ENCODE measurements at regions not wholly inside any gene's neighbourhood (a gene's known extent, or its start where the extent isn't known, plus 50 kb on each side); places are given as distances from the start of the nearest gene placed in this dataset.

DNA sequence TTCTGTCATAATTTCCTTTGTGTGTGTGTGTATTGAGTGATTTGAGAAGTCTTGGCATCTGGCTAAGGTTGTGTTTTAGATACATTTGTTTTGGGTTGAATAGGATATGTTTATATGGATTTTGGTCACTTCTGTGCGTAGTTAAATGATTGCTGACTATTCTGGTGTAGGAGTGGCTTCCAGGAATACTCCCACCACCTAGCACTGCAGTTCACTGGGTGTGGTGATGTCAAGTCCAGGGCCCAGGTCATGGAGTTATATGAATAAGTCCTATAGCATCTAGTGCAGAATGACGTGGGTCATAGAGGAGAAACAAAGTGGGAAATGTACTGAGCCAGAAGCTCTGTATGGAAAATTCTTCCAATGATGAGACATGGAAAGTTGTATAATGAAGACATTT, 465.4 kb upstream of the CCL2 start:
- DNase-seq: no peak

DNA sequence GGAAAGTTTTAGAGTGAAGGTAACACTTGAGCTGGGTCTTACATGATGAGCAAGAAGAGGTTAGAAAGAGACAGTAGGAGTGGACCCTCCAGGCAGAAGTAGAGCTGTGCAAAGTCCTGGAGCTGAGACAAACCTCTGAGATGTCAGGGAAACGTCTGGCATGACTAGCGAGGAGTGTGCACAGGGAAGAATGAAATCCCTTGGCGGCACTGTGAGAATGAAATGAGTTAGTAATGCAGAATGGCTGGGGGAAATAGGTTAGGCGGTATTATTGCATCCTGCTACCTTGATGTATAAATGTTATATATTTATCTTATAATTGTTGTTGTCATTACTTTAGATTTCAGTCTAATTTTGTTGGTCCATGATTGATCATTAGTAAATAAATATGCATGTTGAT, 457.9 kb upstream of the CCL2 start:
- no peak for DNase-seq

DNA sequence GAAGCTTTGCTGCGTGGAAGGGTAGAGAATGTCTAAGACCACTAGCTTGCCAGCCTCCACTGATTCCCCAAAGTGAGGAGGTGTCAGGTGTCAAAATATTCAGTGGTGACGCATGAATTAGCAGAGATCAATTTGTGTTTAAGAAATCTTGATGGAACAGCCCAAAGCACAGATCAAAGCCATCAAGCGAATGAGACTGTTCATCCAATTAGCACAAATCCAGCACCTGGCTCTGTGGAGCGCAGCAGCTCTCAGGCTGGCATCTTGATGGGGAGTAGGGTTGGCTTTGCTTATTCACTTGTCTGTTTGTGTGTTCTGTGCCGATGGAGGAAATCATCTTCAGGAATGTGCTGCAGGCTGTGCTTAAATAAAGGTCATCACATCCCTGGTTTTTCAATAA, 456.8 kb upstream of the CCL2 start:
- DNase-seq: no peak

DNA sequence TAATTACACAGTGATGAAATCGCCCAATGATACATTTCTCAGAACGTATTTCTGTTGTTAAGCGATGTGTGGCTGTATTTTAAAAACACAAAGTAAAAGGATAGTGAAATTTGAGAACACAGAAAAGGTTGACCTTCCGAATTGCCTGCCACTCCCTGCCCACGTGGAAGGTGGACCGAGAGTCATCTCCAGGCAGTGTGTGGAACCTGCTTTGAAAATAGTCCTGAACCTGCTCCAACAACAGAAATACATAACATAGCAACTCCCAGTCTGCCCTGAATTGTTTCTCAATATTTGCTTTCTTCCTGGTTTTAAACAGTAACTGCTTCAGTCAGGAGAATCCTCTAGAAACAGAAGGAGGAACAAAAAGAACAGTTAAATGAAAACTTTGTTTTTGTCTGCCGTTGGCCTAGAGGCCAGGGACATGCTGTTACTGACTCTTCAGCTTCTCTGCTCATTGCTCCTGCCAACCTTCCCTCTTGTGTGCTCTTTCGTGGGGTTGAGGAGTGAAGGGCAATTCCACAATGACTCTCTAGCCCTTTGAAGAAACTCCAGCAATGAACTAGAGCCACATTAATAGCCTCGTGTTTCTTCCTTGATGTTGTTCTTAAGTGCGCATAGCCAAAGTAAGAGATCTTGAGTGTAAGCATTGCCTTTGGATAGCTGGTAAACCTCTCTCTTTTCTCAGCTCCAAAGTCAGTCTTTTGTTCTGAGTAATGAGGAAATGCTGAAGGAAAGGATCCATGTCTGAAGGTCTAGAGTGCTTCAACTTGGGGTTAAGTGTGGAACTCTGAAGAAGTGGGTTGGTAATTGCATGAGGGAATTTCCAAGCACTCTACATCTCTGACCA, 452.5 kb upstream of the CCL2 start:
- DNase-seq: no peak

DNA sequence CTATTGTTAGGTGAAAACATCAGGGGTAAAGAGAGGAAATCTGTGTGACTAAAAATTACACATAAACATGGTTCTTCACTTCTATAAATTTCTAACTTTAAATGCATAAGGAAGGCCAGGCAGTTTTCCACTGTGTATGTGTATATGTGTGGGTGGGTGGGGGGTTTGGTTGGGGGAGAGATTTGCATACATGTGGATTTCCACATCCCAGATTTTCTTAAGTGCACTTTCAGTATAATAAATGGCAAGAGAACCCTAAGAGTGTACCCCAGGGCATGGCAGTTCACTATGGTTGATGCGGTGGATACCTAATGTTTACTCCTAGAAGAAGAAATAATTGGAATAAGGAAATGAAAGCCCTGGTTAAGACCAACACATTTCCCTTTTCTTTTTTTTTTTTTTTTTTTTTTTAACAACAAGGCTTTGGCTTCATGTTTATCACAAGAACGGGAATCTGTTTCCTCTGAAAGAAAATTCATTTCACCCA, 451.8 kb upstream of the CCL2 start:
- DNase-seq: no peak

DNA sequence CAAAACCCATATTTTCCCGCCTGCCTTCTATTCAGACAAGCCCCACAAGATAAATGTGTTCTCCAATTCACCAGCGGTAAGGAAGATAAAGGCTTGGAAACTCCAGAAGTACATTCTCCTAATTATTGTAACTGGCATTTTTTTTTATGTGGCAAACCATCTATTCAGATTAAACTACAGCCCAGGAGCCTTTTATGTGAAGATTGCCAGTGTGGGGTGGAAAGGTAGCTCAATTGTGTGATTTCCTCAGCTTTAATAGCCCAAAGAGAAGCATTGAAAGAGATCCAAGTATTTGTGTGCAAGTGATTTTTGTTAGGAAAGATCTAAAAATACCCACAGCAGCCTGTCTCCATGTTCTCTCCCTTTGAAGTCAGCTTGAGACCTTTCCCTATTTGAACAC, 451.4 kb upstream of the CCL2 start:
- no peak for DNase-seq

DNA sequence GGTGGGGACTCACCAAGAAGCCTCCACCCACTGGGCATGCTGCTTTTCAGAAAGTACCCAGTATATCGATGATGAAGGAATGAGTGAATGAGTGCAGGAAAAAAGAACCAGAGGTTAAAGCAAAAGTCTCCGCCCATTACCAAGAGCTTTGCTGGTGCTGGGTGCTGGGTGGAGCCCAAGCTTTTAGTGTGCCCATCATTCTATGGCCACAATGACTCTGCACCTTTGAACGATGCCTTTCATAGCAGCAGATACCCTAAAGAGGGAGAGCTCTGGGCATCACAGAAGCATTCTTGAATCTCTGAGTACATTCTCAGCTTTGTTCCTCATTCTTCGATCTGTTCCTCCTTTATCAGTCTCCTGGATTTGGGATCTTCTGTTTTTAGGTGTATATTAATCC, 450.7 kb upstream of the CCL2 start:
- no peak for DNase-seq

DNA sequence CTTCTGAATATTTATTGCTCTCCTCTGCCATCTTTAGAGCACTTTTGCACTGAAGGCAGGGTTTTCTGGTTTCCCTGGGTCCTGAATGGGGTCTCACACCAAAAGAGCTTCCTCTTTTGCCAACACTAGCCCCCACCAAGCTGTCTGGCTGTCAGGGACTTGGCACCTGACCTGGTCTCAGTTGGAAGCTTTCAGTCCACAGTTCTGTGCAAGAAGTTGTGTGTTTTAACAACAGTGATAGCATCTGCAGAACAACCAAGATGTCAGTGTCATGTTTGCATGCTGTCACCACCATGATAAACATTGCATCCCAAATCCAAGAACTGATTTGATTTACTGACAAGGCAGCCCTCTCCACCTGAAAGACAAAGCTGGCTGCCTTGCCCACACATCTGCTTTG, 448.5 kb upstream of the CCL2 start:
- DNase-seq: no peak

DNA sequence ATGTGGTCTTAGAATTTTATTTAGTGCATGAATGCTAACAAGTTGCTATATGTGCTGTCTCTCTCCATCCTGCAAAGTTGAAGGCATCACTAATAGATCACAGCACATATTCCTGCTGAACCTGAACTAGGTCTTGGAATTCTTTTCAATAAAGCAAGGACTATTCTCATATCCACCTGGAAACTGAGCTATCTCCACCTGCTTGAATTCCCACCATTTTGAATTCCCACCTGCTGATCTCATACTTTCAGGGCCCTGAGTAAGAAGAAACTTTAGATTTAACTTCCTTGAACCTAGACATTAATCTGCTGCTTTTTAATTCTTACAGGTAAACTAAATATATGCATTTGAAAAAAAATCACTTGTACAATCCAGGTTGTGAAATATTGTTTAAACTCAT, 445.3 kb upstream of the CCL2 start:
- no peak for DNase-seq

DNA sequence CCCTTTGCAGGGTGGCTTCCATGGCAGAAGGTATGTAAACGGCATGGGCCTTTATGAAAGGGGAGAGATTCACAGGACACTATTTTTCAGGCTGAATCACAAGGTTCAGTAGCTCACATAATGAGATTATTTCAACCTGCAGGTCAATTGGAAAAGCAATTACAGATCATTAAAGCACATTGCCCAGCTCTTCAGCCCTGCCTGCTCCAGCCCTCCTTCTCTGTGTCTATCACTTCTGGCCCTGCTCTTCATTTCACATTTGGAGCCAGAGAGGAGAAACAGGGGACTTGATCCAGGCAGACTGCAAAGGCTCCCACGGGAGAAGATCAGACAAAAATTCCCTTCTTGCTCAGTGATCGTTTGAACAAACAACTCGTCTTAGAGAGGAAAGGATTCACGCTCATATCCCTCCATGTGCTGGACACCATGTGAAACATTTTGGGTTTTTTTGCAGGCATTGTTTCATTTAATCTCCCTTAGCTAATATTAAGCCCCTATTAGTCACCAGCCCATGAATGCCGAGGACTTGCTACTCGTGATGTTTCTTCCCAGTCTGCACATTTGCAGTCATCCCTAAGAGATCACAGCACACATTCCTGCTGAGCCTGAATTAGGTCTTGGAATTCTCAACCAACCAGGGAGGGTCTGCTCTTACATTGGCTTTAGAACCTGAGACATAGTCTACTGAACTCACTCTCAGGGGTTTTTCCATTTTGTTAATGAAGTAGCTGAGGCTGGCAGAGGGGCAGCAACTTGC, 443.9 kb upstream of the CCL2 start:
- no peak for DNase-seq

DNA sequence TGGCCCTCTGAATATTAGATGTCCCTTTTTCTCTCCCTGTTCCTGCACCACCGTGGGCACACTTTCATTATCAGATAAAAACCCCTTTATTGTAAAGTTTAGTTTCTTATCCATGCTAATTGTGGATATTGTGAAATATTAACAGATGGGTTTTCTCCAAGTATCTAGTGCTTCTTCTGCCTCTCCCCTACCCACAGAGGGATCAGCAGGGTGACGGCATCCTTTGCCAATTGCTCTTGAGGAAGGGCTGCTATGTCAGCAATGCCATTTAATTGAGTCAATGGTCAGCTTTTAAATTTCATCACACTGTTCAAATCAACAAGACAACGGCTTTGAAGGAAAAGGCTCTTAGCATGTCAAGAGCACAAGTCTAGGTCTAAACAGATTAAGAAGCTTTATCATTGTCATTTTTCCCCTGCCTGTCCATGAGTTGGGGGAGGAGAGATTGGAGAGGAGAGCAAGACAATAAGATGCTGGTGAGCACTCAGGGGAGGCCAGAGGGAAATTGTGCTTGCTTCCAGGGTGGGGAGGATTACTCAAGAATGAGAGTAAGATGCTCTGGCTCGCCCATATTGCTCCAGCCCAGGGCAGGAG, 443.0 kb upstream of the CCL2 start:
- DNase-seq: no peak

DNA sequence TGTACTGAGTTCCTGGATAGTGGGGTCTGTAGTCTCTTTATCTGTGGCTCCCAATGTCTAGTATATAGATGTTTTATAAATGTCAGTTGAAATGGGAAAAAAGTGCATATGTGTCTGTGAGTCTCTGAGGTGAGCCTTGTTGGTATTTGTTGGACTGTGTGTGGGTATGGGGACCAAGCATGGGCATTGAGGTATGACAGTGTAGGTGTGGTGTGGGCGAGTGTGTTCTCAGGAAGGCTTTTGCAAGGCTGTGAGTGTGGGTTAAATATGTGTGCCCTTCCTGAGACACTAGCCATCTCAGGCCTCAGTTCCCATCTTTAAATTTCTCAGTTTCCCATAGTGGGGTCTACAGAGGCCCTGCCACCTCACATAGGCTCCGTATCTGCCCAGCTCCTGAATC, 440.2 kb upstream of the CCL2 start:
- no peak for DNase-seq

DNA sequence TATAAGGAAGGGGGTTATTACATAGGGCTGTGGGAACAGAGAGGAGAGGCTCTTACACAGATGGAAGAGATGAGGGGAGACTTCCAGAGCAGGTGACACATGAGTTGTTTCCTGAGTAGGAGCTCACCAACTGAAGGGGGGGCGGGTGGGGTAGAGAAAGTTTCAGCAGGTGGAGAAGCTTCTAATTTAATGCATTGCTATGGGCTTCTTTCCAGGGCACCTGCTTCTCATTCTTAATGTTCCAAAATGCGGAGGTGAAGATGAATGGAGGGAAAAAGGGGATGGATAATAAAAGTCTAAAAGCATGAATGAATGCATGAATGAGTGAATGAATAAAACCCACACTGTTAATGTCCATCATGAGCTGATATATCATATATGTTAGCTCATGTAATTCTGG, 439.0 kb upstream of the CCL2 start:
- DNase-seq: no peak

DNA sequence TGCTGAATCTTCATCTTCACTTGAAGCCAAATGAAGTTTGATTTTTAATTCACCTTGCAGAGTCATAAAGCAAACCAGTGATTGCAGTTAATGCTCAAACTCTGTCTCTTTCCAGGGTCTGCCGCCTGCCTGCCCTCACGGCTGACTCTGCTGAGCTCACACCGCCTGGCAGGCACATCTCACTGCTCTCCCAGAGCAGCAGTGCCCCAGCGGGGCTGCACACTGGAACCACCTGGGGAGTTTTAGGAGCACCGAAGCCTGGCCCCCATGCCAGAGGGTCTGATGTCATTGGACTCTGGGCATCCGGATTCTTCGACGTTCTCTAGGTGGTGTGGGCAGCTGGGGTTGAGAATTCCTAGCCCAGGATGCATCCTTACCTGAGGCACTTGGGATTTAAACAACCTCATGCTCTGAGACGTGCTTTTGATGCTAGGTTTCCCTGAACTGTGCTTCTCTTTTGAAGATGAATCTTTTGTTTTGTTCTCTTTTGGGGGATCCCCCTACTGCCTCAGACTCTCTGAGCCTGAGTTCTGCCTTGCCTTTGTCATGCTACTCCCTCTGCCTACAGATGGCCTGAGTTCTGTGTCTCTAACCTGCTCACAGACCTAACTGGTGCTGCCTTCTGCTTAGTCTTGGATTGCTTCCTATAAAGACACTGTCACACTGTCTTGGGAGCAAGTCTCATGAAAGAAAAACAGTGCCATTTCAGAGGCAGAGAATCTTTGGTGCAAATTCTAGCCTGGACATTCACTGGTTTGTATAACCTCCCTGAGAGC, 438.1 kb upstream of the CCL2 start:
- DNase-seq: no peak

DNA sequence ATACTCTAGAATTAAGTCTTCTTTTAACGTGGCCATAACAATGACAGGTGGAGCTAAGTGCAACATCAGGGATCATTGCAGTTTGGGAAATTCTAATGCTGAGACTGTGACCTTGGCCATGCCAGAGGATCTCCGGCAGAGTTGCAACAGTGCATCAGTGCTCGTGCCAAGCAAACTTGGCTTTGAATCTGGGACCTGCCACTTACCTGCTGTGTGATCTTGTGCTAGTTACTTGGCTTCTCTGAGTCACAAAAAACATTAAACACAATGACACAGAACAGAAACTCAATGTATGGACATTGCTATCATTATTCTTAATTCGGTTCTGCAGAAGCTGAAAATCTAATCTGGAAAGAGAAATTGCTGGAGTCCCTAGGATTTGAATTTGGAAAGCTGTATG, 435.5 kb upstream of the CCL2 start:
- no peak for DNase-seq

DNA sequence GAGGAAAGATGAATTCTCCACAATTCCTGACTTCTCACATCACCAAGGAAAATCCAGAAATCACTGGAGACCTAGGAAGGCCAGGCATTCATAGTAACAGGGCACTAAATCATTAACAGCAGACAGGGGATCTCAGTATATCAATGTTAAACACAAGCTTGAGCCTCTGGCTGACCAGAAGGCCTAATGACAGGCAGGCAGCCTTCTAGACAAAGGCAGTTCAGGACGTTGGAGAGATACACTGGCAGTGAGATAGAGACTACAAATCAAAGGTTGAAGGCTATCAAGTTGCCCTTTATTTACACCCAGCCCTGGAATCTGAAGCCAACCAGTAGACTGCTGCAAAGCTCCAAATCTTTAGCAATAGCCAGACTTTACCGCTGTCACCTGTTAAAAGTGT, 422.8 kb upstream of the CCL2 start:
- no peak for DNase-seq

DNA sequence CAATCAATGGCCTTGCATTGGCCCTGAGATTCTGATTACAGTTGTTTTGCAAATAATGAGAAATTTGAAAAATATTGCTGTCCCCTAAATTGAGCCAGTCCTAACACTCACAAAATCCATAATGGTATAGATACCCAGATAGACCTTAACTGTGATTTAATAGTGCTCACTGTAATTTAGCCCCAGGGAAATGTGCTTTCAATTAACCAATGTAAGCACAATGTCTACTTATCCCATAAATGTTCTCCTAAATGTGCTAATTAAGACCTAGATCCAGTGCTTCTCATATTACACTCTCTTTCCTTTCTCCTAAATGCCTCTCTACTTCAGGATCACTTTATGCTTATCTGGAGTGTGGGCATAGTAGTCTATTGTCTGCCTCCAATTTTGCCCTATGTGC, 417.8 kb upstream of the CCL2 start:
- no peak for DNase-seq

DNA sequence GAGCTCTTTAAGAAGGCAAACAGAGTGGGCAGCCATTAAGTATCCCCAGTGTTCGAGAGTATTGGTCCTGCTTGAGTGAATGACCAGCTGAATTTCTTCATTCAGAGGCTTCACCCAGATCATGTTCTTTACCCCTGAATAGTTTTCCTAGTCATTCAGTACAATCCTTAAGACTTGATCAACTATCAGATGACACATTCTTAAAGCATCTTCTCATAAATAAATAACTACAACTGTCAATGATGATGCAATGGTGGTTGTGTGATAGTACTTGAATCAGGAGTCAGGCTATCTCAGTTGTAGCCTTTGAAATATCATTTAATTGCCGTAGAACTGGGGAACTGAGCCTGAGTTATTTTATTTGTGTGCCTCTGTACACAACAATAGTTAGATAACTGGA, 416.8 kb upstream of the CCL2 start:
- no peak for DNase-seq

DNA sequence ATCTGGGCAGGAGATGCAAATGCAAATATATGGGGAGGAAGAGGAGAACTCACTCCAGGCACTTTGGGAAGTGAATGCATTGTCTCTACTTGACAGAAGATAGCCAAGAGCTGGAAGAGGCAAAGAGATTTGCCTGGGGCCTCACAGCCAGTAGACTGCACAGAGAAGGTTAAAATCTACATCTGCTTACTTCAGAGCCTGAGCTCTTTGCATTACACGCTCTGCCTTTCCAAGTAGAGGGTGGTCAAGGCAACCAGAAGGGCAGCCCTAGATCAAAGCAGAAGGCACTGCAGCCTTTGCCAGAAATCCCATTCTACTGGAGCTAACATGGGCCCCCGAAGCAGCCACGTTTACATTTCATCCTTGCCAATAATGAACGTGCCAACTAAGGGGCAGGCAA, 407.2 kb upstream of the CCL2 start:
- no peak for DNase-seq

DNA sequence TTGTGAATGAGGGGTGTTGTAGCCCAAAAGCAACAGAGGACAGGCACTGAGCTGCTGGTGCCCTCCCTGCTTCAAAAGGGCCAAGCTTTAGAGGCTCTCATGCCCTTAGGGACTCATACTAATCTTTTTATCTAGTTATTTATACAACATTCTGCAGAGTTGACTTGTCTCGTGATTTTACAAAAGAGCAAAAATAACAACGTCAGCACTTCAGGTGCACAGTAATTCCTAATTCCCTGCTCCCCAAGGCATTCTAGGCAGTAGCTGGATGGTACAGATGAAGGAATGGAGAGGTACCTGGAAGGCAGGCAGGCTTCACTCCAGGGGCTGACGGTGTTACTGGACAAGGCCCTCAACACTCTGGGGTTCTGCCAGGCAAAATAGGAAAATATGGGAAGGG, 406.7 kb upstream of the CCL2 start:
- DNase-seq: no peak

DNA sequence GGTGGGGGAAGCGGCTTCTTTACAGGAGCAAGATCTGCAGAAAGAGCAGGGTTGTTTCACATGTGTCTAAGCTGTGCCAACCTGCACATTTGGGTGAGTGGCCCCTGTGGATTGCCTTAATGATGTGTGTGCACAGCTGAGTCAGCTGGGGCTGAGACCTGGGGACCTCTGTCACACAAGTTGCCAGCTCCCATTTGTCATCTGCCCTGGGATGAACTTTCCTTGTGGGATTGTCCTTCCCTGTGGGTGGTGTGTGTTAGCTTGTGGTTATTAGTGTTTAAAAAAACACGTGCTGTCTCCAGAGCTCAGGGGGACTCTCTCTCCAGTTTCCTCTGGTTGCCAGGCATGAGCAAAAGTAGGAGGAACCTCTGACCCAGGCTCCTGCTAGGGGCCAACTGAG, 400.5 kb upstream of the CCL2 start:
- no peak for DNase-seq

DNA sequence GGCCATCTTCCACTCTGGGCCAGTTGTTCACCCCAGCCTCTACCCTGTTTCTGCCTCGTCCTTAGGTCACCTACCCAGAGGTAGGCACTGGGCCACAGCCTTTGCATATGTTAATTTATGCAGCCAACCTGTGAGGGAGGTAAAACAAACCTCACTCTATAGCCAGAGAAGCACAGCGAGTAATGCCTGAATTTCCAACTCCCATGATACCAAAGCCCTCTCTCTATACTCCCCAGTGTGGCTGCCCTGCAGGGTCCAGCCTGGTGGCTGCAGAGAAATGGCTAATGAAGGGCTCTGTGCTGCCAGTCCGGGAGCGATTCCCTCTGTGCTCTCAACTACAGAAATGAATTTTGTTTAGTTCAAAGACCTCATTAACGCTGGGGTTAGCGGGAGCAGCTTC, 397.0 kb upstream of the CCL2 start:
- no peak for DNase-seq

DNA sequence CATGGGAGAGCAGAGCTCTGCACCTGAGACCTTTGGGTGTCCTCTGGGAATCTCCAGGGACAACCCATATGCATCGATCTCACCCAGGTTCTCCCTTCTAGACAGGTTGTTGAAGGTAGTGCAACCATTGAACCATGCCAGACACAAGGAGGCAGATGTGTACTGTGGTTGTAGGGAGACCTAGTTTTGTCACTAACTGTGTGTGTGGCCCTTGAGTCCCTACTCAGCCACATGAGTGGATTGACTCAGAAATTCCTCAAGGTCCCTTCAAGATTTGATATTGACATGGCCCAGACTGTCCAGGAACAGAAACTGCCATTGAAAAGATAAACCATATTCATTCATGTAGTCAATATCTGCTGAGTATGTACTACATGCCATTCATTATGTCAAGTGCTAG, 396.4 kb upstream of the CCL2 start:
- no peak for DNase-seq
